Stimulated activated naive B cell treated with anti-CD40 and anti-IgM and Interleukin-4, amounts not matched to agents 10 μg/mL and 1 μg/mL and 100 μg/mL, for 72 hours (primary cell): ENCODE measurements at regions not wholly inside any gene's neighbourhood (a gene's known extent, or its start where the extent isn't known, plus 50 kb on each side); places are given as distances from the start of the nearest gene placed in this dataset.
"Not testable (repeated sequence)": the region's sequence is repeated elsewhere in the genome, so short reads cannot be mapped to it uniquely, and the experiment has no call there.

Experiments
- ATAC-seq, 2 donors: fragments of 150-1000 bp; cut with Tn5 transposase; replicated peaks; 2 replicates each; pipeline ENCODE4 v1.10.0; 2021; ENCODE audit warnings: moderate library complexity in 1 of 2
- DNase-seq: peaks from one replicate; pipeline ENCODE4 v3.0.0; 2021
- H3K27ac Mint-ChIP-seq: one replicate; pipeline ENCODE4 v1.8.0; 2022; ENCODE audit warnings: mild to moderate bottlenecking, mixed read lengths
- H3K27me3 Mint-ChIP-seq, 2 donors: one replicate each; pipeline ENCODE4 v1.8.0; 2022; ENCODE audit warnings: mixed read lengths in 2 of 2
- H3K36me3 Mint-ChIP-seq, 2 donors: one replicate each; pipeline ENCODE4 v1.8.0; 2022; ENCODE audit warnings: mixed read lengths in 2 of 2, mild to moderate bottlenecking in 1 of 2
- H3K4me1 Mint-ChIP-seq, 2 donors: one replicate each; pipeline ENCODE4 v1.8.0; 2022; ENCODE audit warnings: mixed read lengths in 2 of 2, mild to moderate bottlenecking in 1 of 2
- H3K4me3 Mint-ChIP-seq, 2 donors: one replicate each; pipeline ENCODE4 v1.8.0; 2022; ENCODE audit warnings: mild to moderate bottlenecking in 2 of 2, mixed read lengths in 2 of 2, moderate library complexity in 1 of 2
- H3K9me3 Mint-ChIP-seq, 2 donors: one replicate each; pipeline ENCODE4 v1.8.0; 2022; ENCODE audit warnings: mixed read lengths in 2 of 2, mild to moderate bottlenecking in 1 of 2

- ATAC-seq (no peak), DNase-seq (no peak)
- peaks cover 0 to 2% of the 10 kb centered on the region in 2 donors for H3K9me3 Mint-ChIP-seq
- H3K27me3 Mint-ChIP-seq, result peaks cover 8 to 20% of the 10 kb centered on the region in 2 donors
- H3K27ac Mint-ChIP-seq, result no peak overlapping the region
- H3K4me3 Mint-ChIP-seq, result no peak overlapping the region
- H3K4me1 Mint-ChIP-seq, result no peaks in the 10 kb centered on the region
- H3K36me3 Mint-ChIP-seq, result no peaks in the 10 kb centered on the region
These were observed 90.7 kb upstream of the RAB18 start for GRCh38 chr10:27413387-27413786.

- DNase-seq (no peak), ATAC-seq (no peak)
- no peaks in the 10 kb centered on the region for H3K4me1 Mint-ChIP-seq
- H3K36me3 Mint-ChIP-seq, result no peaks in the 10 kb centered on the region
- H3K4me3 Mint-ChIP-seq, result no peak overlapping the region
- peaks cover 14% of the 10 kb centered on the region in 2 donors for H3K27me3 Mint-ChIP-seq
- no peaks in the 10 kb centered on the region for H3K9me3 Mint-ChIP-seq
- no peak overlapping the region for H3K27ac Mint-ChIP-seq
These were observed 94.0 kb upstream of the RAB18 start for GRCh38 chr10:27410153-27410552.

DNA sequence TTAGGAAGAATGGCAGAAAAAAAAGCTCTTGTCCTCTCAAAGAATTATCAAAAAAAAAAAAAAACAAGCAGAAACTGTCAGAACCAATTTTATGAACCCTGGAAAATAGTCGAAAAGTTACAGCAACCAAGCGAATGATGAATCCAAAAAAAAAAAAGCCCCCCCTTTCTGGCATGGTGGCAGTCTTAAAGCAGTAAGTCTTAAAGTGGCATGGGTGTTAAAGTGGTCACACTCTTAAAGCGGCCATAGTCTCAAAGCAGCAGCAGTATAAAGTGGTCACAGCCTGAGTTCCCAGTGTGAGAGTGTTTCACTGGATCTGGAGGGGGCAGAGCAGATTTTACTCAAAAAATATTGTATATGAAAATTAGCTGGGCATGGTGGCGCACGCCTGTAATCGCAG is 96.8 kb upstream of the RAB18 start:
- Mint-ChIP-seq H3K9me3 (no peaks in the 10 kb centered on the region), H3K36me3 (no peaks in the 10 kb centered on the region), H3K27me3 (peaks cover 12 to 14% of the 10 kb centered on the region in 2 donors), H3K4me3 (no peak overlapping the region), H3K4me1 (no peaks in the 10 kb centered on the region), H3K27ac (no peak overlapping the region)
- DNase-seq, result no peak
- no peak for ATAC-seq

- Mint-ChIP-seq H3K9me3 (no peaks in the 10 kb centered on the region), H3K4me3 (no peak overlapping the region), H3K36me3 (no peaks in the 10 kb centered on the region), H3K4me1 (no peaks in the 10 kb centered on the region), H3K27me3 (peaks cover 0 to 7% of the 10 kb centered on the region in 2 donors), H3K27ac (no peak overlapping the region)
- ATAC-seq (no peak), DNase-seq (no peak)
These were observed 104.2 kb upstream of the RAB18 start for GRCh38 chr10:27399871-27400270.

DNA sequence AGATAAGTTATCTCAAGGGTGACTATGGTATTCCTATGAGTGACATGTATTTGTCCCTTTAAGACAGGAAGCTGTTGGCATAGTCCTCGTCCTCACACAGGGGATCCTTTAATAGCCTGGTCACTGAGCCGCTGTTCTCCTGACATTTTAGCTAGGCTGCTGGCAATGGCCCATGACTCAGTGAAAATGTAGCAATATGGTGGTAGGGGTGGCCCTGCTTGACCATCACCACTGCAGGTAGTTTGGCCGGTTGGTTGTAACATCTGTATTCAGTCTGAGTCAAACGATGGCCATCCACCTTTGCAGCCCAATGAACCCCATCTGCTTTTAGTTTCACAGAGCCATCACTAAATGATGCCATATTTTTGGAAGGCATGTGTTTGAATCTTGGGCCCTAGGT is 110.1 kb upstream of the RAB18 start:
- DNase-seq (no peak), ATAC-seq (no peak)
- no peaks in the 10 kb centered on the region for H3K36me3 Mint-ChIP-seq
- peaks cover 0 to 7% of the 10 kb centered on the region in 2 donors for H3K9me3 Mint-ChIP-seq
- no peak overlapping the region for H3K27ac Mint-ChIP-seq
- H3K27me3 Mint-ChIP-seq, result peaks cover 19 to 45% of the 10 kb centered on the region in 2 donors
- H3K4me3 Mint-ChIP-seq, result no peak overlapping the region
- H3K4me1 Mint-ChIP-seq, result no peaks in the 10 kb centered on the region

- DNase-seq (no peak), ATAC-seq (no peak)
- Mint-ChIP-seq H3K36me3 (no peaks in the 10 kb centered on the region), H3K4me1 (no peaks in the 10 kb centered on the region), H3K27me3 (peaks cover 23 to 45% of the 10 kb centered on the region in 2 donors), H3K4me3 (no peak overlapping the region), H3K27ac (no peak overlapping the region), H3K9me3 (peaks cover 0 to 7% of the 10 kb centered on the region in 2 donors)
These were observed 111.5 kb upstream of the RAB18 start for GRCh38 chr10:27392606-27393005.

DNA sequence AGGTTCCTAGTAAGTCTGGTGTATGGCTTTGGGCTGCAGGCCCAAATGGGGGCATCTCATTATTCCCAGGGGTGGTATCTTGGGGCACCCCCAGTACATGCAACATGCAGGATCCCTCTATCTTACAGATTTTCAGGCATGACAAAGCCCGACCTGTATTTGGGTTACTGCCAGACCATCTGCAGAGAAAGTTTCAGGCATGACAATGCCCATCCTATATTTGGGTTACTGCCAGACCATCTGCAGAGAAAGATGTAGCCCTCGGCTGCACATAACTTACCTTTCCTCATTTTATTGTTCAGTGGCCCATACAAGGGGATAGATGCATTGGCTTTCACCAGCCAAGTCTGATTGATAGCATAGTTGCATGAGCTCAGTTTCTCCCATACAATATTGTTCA is 112.2 kb upstream of the RAB18 start:
- H3K27me3 Mint-ChIP-seq, result peaks cover 23 to 46% of the 10 kb centered on the region in 2 donors

DNA sequence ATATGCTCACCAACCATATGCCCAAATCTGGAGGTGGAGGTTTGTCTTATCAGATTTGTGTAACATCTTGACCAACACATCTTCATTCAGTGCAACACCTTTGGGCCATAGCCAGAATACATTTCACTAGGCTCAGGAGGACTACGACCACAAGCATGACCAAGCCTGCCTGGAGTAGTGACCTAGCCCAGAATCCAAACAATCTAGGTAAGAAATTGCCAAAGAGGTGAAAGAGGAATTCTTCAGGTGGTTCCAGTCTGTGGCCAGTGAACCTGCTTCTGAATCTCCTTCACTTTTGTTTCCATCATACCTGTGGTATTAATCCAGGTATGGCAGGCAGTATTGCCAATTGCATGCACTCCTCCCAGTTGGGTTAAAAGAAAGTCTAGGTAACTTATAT is 112.8 kb upstream of the RAB18 start:
- Mint-ChIP-seq H3K27ac (no peak overlapping the region), H3K36me3 (no peaks in the 10 kb centered on the region), H3K27me3 (peaks cover 29 to 51% of the 10 kb centered on the region in 2 donors), H3K4me1 (no peaks in the 10 kb centered on the region), H3K9me3 (peaks cover 0 to 7% of the 10 kb centered on the region in 2 donors), H3K4me3 (no peak overlapping the region)
- DNase-seq, result no peak
- no peak for ATAC-seq

More for the DNA sequence above, 112.2 kb upstream of the RAB18 start:
- DNase-seq, result no peak
- Mint-ChIP-seq H3K36me3 (no peaks in the 10 kb centered on the region), H3K27ac (no peak overlapping the region), H3K4me3 (no peak overlapping the region), H3K4me1 (no peaks in the 10 kb centered on the region), H3K9me3 (peaks cover 0 to 7% of the 10 kb centered on the region in 2 donors)
- ATAC-seq, result no peak

DNA sequence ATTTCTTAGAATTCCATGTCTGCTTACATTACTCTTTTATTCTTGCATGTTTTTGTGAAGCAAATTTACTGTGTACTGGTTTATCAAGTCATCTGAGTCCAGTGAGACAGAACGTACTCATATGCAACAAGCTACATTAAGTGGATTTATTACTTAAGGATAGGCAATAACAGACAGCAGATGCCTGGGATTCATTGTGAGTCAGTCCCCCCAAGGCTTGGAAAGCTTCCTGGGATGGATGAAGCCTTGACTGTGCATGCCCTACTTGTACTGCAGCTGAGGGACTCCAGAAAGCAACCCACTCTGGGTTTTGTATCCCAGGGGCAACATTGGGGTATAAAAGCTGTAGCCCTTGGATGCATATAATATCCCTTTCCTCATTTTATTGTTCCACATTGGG is 113.4 kb upstream of the RAB18 start:
- H3K4me3 Mint-ChIP-seq, result no peak overlapping the region
- H3K36me3 Mint-ChIP-seq, result no peaks in the 10 kb centered on the region
- H3K9me3 Mint-ChIP-seq, result peaks cover 0 to 7% of the 10 kb centered on the region in 2 donors
- H3K4me1 Mint-ChIP-seq, result no peaks in the 10 kb centered on the region
- DNase-seq (no peak), ATAC-seq (no peak)
- H3K27me3 Mint-ChIP-seq, result peaks cover 32 to 57% of the 10 kb centered on the region in 2 donors
- H3K27ac Mint-ChIP-seq, result no peak overlapping the region

GRCh38 chr10:27388761-27389399 is 115.2 kb upstream of the RAB18 start:
- Mint-ChIP-seq H3K9me3 (peaks cover 0 to 7% of the 10 kb centered on the region in 2 donors), H3K4me1 (peaks cover 0 to under 1% of the 10 kb centered on the region in 2 donors), H3K27me3 (peaks cover 39 to 59% of the 10 kb centered on the region in 2 donors), H3K4me3 (no peak overlapping the region), H3K27ac (no peak overlapping the region), H3K36me3 (no peaks in the 10 kb centered on the region)
- ATAC-seq (no peak), DNase-seq (no peak)

DNA sequence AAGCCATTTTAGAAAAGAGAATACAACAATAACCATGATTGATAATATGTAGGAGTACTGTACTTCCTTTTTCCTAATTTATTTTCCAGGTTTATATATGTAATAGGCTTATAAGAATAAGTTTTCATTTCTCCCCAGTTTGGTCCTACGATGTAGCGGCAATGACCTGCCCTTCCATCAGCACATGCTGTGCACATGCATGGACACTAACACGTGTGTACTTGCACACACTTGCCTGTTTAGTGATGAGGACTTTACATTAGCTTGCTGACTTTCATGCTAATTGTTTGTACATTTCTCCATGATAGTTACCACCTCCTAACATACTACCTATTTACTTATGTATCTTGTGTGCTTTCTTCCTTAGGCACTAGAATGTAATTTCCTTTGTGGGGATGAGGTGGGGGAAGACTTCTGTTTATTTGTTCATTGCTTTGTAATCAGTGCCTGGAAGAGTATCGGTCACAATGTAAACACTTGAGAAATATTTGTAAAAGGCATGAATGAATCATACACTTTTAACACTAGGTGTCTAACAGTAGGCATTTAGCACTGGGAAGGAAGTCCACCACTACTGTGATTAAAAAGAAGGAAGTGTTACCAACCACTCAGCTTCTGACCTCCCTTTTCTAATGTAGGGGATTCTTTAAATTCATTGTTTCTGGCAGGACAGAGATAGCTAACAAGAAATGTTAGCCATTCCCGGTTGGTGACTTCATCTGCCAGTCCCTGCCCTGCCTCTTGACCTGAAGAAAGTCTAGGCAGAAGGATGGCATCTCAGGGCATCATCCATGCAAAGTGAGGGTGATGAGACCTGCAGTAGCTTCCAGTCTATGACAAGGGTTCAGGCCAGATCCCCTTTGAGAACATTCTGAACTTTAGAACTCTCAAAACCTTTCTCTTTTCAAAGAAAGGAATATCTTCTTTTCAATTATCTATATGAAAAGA is 120.2 kb upstream of the RAB18 start:
- H3K4me3 Mint-ChIP-seq, result no peak overlapping the region
- H3K36me3 Mint-ChIP-seq, result peaks cover 0 to 2% of the 10 kb centered on the region in 2 donors
- H3K4me1 Mint-ChIP-seq, result peaks cover 0 to 2% of the 10 kb centered on the region in 2 donors
- ATAC-seq (peak in 1 of 2 donors; percentile 25), DNase-seq (no peak)
- peaks cover 3 to 4% of the 10 kb centered on the region in 2 donors for H3K9me3 Mint-ChIP-seq
- H3K27me3 Mint-ChIP-seq, result peaks cover 30 to 38% of the 10 kb centered on the region in 2 donors
- no peak overlapping the region for H3K27ac Mint-ChIP-seq

DNA sequence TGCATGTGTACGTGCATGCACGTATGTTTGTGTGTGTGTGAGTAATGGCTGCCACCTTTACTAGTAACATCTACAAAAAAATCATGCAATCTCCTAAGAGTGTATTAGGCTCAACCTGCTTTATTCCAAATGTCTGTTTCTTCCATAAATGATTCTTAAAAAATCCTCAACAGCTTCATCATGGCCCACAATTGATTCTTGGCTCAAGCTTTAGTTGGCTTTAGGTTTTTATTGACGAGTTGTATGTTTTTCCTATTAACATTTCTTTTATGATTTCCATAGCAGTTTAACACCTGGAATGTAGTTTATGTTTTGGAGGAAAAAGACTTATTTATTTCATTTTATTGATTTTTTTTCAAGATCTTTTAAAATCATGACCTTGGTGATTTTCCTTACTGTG is 121.9 kb upstream of the RAB18 start:
- Mint-ChIP-seq H3K27ac (no peak overlapping the region), H3K9me3 (peaks cover 3 to 4% of the 10 kb centered on the region in 2 donors), H3K36me3 (peaks cover 0 to 2% of the 10 kb centered on the region in 2 donors), H3K4me3 (no peak overlapping the region), H3K27me3 (peaks cover 30 to 39% of the 10 kb centered on the region in 2 donors), H3K4me1 (peaks cover 0 to 2% of the 10 kb centered on the region in 2 donors)
- DNase-seq (no peak), ATAC-seq (no peak)

DNA sequence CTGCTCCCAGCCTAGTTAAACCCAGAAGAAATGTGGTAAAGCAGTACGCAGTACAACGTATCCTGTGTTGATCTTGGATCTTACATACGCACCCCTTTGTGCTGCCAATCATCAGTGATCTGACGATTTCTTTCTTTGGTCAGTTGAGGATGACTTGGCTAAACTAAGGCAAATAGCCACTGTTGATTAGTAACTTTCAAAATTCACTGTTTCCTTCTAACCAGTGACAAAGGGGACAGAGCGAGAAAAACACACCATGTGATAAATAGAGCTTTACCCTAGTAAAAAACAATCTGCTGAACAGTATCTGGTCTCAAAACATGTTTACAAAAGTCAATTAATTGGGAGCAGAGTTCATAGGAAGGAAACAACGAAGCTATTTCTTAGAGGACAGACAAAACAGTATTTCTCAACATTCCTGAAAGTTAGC is 123.2 kb upstream of the RAB18 start:
- Mint-ChIP-seq H3K9me3 (peaks cover 3 to 4% of the 10 kb centered on the region in 2 donors), H3K4me3 (no peak overlapping the region), H3K4me1 (peaks cover 0 to 2% of the 10 kb centered on the region in 2 donors), H3K27ac (no peak overlapping the region), H3K27me3 (peaks cover 25 to 30% of the 10 kb centered on the region in 2 donors), H3K36me3 (peaks cover 0 to 2% of the 10 kb centered on the region in 2 donors)
- ATAC-seq (no peak), DNase-seq (no peak)

DNA sequence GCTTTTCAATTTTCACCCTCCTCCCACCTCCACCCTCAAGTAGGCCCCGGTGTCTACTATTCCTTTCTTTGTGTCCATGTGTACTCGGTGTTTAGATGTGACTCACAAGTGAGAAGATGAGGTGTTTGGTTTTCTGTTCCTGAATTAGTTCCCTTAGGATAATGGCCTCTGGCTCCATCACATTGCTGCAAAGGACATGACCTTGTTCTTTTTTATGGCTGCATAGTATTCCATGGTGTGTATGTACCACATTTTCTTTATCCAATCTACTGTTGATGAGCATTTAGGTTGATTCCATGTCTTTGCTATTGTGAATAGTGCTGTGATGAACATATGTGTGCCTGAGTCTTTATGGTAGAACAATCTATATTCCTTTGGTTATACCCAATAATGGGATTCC is 125.1 kb upstream of the RAB18 start:
- H3K9me3 Mint-ChIP-seq, H3K27ac Mint-ChIP-seq: not testable (repeated sequence)

More for the DNA sequence above, 125.1 kb upstream of the RAB18 start:
- ATAC-seq, H3K4me3 Mint-ChIP-seq, H3K36me3 Mint-ChIP-seq, DNase-seq, H3K4me1 Mint-ChIP-seq: not testable (repeated sequence)
- peaks cover 15 to 24% of the 10 kb centered on the region in 2 donors for H3K27me3 Mint-ChIP-seq
